RPMI8226 (cell line): ENCODE measurements at regions not wholly inside any gene's neighbourhood (a gene's known extent, or its start where the extent isn't known, plus 50 kb on each side); places are given as distances from the start of the nearest gene placed in this dataset.
"Not testable (repeated sequence)": the region's sequence is repeated elsewhere in the genome, so short reads cannot be mapped to it uniquely, and the experiment has no call there.

Experiments
- DNase-seq: peaks from one replicate; pipeline ENCODE4 v3.0.0-alpha.2; 2015

DNA sequence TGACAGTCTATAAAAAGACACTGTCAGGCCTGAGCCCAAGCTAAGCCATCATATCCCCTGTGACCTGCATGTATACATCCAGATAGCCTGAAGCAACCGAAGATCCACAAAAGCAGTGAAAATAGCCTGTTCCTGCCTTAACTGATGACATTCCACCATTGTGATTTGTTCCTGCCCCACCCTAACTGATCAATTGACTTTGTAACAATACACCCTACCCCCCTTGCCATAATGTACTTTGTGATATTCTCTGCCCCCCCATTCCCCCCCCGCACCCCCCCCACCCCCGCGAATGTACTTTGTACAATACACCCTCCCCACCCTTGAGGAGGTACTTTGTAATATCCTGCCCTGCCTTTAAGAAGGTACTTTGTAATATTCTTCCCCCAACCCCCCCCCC lies 82.2 kb upstream of the MED13 start:
- no peak for DNase-seq

DNA sequence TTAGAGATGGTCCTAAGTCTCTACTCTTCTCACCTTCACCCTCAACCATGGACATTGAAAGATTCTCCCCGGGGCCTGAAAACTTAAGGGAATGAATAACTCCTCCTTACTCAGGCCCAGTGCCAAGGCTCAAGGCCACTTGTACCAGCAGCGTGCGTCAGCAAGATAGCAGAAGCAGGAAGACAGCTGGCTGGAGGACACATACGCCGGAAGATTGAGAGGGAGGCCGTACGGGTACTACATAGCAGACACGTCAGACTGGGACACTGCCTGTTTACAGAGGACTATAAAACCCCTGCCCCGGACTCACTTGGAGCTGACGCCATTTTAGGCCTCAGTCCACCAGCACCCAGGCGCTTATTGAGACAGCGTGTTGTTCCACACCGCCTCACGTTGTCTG lies 75.8 kb upstream of the MED13 start:
- DNase-seq = peak; percentile 31

DNA sequence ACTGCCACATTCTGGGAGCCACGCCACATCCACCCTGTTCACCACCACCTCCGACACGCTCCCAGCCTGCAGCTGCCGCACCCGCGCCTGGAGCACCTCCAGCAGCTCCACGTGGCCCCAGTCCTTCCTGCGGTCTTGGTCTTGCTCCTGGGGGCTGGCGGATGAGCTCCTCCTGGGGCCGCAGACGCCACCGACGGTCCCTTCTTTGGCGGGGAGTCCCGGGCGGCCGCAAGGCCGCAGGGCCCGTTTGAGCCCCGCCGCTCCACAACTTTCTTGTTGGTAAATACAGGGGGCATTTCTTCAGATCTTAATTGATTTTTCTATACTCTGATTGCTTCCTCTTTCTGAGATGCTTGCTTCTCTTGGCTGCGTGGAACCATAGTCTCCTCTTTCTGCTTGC lies 75.3 kb upstream of the MED13 start:
- no peak for DNase-seq

DNA sequence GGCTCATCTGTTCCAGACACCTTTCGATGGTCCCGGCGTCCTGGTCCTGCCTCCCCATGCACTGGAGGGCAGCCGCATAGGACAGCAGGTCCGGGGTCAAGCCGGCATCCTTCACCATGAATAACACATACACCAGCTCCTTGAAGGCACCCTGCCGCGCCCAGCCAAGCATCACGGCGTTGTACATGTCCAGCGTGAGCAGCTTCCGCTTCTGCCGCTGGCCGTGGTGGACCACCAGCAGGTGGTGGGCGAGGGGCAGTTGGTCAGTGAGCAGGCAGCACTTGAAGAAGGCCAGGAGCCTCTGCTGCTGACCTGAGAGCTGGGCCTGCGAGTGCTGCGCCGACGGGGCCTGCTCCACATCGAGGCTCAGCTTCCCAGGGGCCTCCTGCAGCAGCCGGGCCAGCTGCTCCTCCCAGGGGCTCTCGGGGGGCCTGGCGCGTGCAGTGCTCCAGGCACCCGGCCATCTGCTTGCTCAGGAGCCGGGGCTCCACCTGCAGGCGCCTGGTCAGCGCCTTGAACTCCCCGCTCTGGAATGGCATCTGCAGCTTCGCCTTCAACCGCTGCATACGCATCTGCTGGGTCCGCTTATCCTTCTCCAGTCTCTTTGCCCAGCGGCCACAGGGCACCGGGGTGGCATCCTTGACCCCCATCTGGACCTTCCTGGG lies 74.7 kb upstream of the MED13 start:
- not testable (repeated sequence) for DNase-seq

DNA sequence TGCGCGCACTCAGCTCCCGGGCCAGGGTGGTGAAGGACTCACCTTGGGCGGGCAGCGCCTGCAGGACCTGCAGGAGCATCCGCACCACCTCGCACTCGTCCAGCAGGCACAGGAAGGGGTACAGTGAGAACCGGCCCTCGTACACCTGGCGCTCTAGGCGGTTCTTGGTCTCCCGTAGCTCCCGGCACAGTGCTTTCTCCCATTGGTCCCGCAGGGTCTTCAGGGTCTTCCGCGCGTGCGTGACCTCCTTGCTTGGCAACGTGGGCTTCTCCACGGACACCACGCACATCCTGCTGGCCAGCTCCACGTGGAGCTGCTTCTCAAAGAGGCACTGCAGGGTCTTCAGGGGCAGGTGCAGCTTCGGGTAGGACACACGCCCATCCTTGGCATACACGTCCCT lies 74.1 kb upstream of the MED13 start:
- DNase-seq = no peak

DNA sequence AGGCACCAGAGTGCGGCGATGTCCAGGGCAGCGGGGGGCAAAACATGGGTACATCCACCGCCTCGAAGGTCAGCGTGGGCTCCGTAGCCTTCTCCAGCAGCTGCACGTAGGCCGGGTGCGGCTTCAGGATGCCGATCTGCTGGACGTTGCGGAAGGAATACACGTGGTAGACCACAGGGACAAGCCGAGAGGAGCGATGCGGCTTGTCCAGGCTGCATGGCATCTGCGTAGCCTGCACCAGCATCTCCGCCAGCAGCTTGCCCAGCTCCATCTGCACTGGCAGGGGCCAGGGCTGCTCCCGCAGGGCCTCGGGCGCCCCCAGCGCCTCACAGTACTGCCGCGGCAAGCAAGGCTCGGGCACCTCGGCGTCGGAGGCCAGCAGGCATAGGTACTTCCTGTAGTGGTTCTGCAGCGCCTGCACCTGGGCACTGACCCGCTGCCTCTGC lies 73.6 kb upstream of the MED13 start:
- DNase-seq = peak; percentile 15

DNA sequence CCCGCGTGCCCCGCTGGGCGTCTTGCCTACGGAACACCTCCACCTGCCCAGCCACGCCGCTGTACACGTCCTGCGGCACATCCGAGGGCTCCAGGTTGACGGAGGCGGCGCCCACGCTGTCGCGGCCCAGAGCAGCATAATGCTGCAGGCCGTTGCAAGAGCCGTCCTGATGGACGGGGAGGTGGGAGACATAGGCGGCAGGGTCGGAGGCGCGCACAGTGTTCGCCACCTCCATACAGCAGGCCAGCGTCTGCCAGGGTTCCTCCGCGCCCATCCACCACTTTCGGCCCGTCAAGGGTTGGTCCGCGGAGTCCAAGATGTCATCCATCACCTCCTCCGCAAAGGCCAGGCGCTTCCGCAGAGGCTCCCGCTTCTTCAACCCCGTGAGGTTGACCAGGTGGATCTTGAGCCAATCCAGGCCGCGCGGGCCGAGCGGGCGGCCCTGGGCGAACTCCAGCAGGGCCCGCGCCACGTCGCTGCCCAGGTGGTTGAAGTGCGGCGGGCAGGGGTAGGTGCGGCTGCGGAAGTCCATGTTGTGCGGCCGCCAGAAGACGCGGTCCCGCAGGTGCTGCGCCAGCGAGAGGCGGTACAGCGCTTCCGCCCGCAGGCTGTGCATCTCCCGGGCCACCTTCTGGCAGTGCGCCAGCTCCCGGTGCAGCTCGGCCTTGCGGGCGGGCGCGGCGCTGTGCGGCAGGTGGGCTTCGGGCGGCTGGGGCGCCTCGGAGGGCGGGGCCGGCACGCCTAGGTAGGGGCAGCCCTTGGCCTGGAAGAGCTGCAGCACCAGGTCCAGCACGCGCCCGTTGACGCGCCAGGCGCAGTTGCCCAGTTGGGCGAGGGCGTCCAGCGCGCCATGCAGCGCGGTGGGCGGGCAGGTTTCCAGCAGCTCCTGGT lies 72.9 kb upstream of the MED13 start:
- peak; percentile 29 for DNase-seq

DNA sequence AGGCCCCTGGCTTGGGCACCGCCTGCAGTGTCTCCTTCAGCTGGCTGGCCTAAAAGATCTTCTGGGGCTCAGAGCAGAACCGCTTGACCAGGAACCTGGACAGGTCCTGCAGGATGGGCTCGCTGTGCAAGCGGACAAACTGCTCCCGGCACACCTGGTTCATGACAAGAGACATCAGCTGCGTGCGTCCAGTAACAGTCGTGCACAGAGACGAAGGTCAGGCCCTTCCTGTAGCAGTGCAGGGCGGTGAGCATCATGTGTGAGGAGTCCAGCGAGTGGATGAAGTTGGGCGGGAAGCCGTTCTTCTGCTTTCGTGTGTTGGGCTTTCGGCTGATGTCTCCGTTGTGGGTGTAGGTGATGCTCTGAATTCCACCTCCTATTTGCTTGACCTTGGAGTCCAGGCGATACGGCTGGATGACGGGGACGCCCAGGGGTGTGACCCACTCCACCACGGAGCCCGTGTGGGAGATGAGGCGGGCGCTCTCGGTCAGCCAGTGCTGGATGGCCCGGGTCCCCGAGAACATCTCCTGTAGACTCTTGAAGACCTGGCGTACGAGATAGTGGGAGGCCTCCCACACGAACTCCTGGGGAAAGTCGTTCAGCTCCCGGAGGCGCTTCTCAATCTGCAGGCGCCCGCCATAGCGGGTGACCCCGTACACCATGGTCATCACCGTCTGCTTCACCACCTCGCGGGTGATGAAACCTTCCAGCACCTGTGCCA lies 72.1 kb upstream of the MED13 start:
- DNase-seq = not testable (repeated sequence)

DNA sequence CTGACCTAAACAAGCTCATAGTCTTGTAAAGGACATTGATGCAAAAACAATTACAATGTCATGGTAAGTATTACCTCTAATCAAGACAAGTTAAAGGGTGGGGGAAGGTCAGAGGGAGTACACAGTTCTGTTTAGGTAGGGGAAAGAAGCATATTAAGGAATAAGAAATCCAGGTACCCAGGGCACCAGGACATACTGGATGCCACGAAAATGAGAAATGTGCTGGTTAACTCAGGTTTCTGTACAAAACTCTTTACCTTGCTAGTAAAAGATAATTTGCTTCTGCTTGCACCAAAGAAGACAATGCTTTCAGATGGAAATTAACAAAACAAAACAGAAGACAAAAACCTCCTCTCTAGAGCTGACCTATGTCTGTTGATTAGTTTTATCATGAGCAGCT lies 70.7 kb upstream of the MED13 start:
- no peak for DNase-seq

DNA sequence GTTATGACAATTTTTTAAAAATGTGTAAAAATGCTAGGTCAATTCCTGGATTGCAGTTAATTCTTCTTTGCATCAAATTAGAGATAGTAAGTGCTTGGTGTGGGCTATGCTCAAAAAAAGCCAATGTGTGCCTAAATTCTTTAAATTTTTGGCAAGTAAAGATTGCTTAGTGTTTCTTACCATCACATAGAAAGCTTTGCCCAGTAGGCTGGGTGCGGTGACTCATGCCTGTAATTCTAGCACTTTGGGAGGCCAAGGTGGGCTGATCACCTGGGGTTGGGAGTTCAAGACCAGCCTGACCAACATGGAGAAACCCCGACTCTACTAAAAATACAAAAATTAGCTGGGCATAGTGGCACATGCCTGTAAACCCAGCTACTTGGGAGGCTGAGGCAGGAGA lies 70.0 kb upstream of the MED13 start:
- DNase-seq = not testable (repeated sequence)

DNA sequence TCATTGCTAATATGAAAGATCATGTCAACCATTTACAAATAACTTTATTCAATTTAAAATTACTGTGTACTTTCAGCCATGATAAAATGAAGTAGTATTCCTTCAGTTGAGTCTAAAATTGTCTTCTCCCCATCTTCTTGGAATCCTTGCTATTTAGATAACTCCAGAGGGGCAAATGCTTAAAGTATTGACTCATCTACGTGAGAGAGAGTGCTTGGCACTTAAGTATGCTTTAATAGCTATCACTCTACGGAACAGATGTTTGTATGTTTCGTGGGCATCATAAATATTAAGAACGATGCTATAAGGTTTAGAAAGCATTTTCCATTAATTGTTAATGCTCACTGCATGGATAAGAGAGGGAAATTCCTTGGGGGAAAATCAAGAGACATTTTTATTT lies 69.3 kb upstream of the MED13 start:
- DNase-seq = no peak

DNA sequence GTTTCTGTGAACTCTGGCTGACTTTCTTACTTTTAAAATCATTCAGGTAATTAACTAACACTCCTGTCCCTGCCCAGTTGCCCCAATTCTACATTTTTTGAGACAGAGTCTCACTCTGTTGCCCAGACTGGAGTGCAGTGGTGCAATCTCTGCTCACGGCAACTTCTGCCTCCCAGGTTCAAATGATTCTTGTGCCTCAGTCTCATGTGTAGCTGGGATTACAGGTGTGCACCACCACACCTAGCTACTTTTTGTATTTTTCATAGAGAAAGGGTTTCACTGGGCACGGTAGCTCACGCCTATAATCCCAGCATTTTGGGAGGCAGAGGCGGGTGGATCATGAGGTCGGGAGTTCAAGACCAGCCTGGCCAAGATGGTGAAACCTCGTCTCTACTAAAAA lies 66.2 kb upstream of the MED13 start:
- DNase-seq = not testable (repeated sequence)

DNA sequence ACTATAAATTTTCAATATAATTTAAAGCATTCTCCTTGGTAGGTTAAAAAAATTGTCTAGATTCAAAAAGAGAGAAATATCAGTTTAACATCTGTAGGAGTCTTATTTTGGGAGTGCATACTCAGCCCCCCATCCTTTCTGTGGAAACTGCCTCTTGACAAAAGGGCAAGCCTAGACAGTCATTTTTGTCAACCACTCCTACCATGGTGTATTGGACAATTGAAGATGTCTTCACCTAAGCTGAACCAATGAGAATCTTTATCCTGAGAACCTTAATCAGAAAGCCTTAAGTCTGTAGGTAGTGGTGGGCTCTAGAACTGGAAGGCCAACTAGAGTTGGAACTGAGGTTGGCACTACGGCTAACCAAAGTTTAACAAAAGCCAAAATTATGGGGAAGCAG lies 65.7 kb upstream of the MED13 start:
- DNase-seq = no peak

DNA sequence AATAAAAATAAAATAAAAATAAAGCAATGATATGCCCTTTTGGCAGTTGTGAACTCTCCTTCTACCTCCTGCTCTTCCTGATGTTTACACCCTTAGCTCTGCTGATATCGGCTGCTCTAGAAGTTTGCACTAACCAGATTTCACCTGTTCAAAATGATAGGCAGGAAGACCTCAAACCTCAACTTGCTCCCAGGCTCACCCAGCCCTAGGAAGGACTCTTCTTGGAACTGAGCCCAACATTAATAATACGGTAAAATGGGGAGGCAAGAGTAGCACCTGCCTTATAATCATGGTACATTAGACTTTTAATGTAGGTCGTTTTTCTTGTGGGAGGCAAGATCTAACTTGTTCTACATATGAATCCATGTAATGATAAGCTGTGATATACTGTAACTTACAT lies 61.2 kb upstream of the MED13 start:
- DNase-seq = peak; percentile 27

DNA sequence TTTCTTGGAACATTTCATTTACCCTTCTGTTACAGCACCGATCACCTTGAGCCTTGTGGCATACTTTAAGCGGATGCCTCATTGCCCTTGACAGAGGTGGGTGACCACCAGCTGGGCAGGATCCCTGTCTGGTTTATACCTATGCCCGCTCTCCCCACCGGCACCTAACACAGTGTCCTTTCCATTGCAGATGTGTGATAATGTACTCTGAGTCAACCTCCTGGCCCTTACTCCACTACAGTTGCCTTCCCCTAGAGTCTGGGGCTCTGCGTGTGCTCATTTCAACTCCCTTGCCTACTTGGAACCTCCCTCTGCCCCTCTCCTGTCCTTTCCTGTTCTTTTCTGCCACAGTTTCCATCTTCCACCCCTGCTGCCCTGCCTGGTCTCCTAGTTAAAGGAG lies 60.2 kb upstream of the MED13 start:
- DNase-seq = no peak

DNA sequence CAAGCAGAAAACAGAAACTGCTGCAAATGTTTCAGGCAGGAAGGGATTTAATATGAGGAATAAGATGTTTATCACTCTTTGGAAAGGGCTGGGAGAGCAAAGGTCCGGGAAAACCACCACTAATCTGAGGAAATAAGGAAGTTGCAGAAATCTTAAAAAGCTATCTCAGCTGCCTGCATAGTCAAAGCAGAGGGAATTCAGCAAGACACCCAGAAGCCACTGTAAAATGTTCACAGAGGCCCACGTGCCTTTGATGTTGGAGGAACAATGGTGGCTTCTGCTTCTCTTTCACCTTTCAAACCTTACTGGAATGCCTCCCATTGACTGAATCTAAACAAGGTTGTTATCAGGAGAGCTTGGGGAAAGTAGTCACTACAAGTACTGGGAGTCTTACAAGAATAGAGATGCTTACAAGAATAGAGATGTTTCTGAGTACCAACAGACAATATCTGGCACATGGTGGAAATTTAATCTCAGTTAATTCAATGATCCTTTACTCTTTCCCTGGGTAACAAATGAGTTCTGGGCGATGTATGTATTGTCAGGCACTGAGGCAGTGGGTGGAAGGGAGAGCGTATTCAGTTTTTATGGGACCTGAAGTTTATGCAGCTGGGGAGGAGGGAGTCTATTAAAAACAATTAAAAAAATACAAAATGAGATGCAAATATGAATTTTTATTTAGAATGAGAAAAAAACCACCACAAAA lies 56.1 kb upstream of the MED13 start:
- DNase-seq = no peak

DNA sequence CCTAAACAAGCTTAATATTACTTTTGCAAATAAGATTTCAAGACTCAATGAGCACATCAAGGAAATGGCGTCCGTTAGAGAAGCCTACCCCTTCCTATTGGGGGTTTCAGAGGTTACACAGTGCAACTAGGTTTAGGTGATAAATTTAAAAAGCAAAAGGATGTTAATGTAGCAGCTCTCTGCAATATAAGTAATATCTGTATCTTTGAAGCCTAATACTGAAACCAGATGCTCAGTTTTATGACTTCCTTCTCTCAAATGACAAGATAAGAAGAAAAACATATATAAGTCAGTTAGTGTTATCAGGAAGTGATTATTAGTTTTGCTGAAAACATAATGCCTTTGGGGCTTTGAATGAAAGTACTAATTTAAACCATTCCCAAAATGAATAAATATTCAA lies 54.3 kb upstream of the MED13 start:
- no peak for DNase-seq
